Caco-2 (cell line): ENCODE measurements at regions not wholly inside any gene's neighbourhood (a gene's known extent, or its start where the extent isn't known, plus 50 kb on each side); places are given as distances from the start of the nearest gene placed in this dataset.

Experiments
- BruUV-seq: library from RNA; stranded (reverse); fragments of 400-500 nt; replicated peaks from 2 replicates; lab custom pipeline; 2021; lab: Mats Ljungman, UMichigan
- CTCF ChIA-PET: fragments of 300-600 bp; sonication (Branson Sonifier 250); formaldehyde crosslinking; loops from one replicate; lab custom pipeline; 2022; ENCODE audit warnings: antibody characterized with exemption; lab: Charles Lee
- POLR2A ChIA-PET: fragments of 300-600 bp; sonication (Branson Sonifier 250); formaldehyde crosslinking; loops from one replicate; lab custom pipeline; 2022; ENCODE audit warnings: antibody characterized with exemption; lab: Charles Lee
- DNase-seq, 2 experiments: peaks; one replicate each; pipeline versions ENCODE4 v3.0.0 to v3.0.0-alpha.2; 2020 to 2022
- H3K27me3 ChIP-seq: replicated peaks from 2 replicates; pipeline ENCODE4 v1.6.0; 2011; ENCODE audit warnings: low read length; ENCODE audit not compliant: control insufficient read depth, insufficient read depth
- H3K36me3 ChIP-seq: 2 replicates; pipeline ENCODE4 v1.5.1; 2011; ENCODE audit warnings: low read length; ENCODE audit not compliant: control insufficient read depth, insufficient read depth
- H3K4me1 ChIP-seq: fragments of 250-450 bp; sonication (Bioruptor Pico); 2 replicates; pipeline ENCODE4 v1.5.1; 2020; ENCODE audit warnings: mild to moderate bottlenecking
- H3K4me3 ChIP-seq: 2 replicates; pipeline ENCODE4 v1.5.1; 2011; ENCODE audit warnings: low read depth, mild to moderate bottlenecking, control low read depth, low read length
- H3K9me3 ChIP-seq: fragments of 250-450 bp; sonication (Bioruptor Pico); 2 replicates; pipeline ENCODE4 v1.5.1; 2020; ENCODE audit warnings: mild to moderate bottlenecking, moderate library complexity
- H3K27ac Mint-ChIP-seq: one replicate; pipeline ENCODE4 v1.8.0; 2022; ENCODE audit warnings: mixed read lengths; ENCODE audit not compliant: unreplicated experiment
- H3K27me3 Mint-ChIP-seq: one replicate; pipeline ENCODE4 v1.8.0; 2022; ENCODE audit warnings: mixed read lengths; ENCODE audit not compliant: insufficient read depth, unreplicated experiment
- H3K36me3 Mint-ChIP-seq: one replicate; pipeline ENCODE4 v1.8.0; 2022; ENCODE audit warnings: mild to moderate bottlenecking, mixed read lengths; ENCODE audit not compliant: insufficient read depth, unreplicated experiment
- H3K4me1 Mint-ChIP-seq: one replicate; pipeline ENCODE4 v1.8.0; 2022; ENCODE audit warnings: low read depth, mixed read lengths; ENCODE audit not compliant: unreplicated experiment
- H3K4me3 Mint-ChIP-seq: one replicate; pipeline ENCODE4 v1.8.0; 2022; ENCODE audit warnings: mild to moderate bottlenecking, moderate library complexity, mixed read lengths; ENCODE audit not compliant: unreplicated experiment
- H3K9me3 Mint-ChIP-seq: one replicate; pipeline ENCODE4 v1.8.0; 2022; ENCODE audit warnings: mixed read lengths; ENCODE audit not compliant: unreplicated experiment
- CTCF ChIP-seq, 2 experiments: fragments of 200-600 bp in 1 of 2; IDR thresholded peaks; 1 replicate in 1 of 2; 2 replicates in 1 of 2; pipeline versions ENCODE4 v1.5.1 to v1.8.0; 2011 to 2022; ENCODE audit warnings: antibody characterized with exemption in 1 of 2, control low read depth in 1 of 2, inconsistent platforms in 1 of 2, low read depth in 1 of 2, low read length in 1 of 2, mild to moderate bottlenecking in 1 of 2, moderate library complexity in 1 of 2; ENCODE audit not compliant: insufficient read depth in 1 of 2, severe bottlenecking in 1 of 2, unreplicated experiment in 1 of 2
- intact Hi-C: fragments of 100-400 bp; cut with micrococcal nuclease; formaldehyde crosslinking; loops from one replicate; pipeline ENCODE4 v1.10.0; 2022; ENCODE audit not compliant: unreplicated experiment

GRCh38 chr3:5485427-5485826 is 297.9 kb downstream of the EDEM1 start:
- H3K4me1 ChIP-seq, result no peaks in the 10 kb centered on the region
- CTCF ChIA-PET, result no interaction called here
- no peaks in the 10 kb centered on the region for H3K9me3 Mint-ChIP-seq
- BruUV-seq, result no TSS peak
- POLR2A ChIA-PET, result no interaction called here
- no peaks in the 10 kb centered on the region for H3K4me1 Mint-ChIP-seq
- H3K4me3 ChIP-seq, result no peak overlapping the region
- H3K36me3 Mint-ChIP-seq, result no peaks in the 10 kb centered on the region
- H3K27ac Mint-ChIP-seq, result no peak overlapping the region
- TF ChIP-seq CTCF (IDR thresholded peaks at IDR 0.05; ENCODE audit: insufficient read depth in 1 of 2, low read depth in 1 of 2, low read length in 1 of 2, severe bottlenecking in 1 of 2, unreplicated experiment in 1 of 2), result no peak
- H3K4me3 Mint-ChIP-seq, result no peak overlapping the region
- H3K9me3 ChIP-seq, result no peaks in the 10 kb centered on the region
- no peaks in the 10 kb centered on the region for H3K36me3 ChIP-seq
- H3K27me3 Mint-ChIP-seq, result peaks cover 4% of the 10 kb centered on the region
- DNase-seq, result no peak
- intact Hi-C loops, result no loop called here
- no peaks in the 10 kb centered on the region for H3K27me3 ChIP-seq

GRCh38 chr3:5488771-5489170 is 301.3 kb downstream of the EDEM1 start:
- no peak for DNase-seq
- BruUV-seq, result no TSS peak
- Histone ChIP-seq H3K27me3 (no peaks in the 10 kb centered on the region), H3K36me3 (no peaks in the 10 kb centered on the region), H3K4me3 (no peak overlapping the region), H3K9me3 (no peaks in the 10 kb centered on the region), H3K4me1 (no peaks in the 10 kb centered on the region)
- no peak for TF ChIP-seq CTCF (IDR thresholded peaks at IDR 0.05; ENCODE audit: insufficient read depth in 1 of 2, low read depth in 1 of 2, low read length in 1 of 2, severe bottlenecking in 1 of 2, unreplicated experiment in 1 of 2)
- Mint-ChIP-seq H3K36me3 (no peaks in the 10 kb centered on the region), H3K4me1 (no peaks in the 10 kb centered on the region), H3K27me3 (peaks cover 4% of the 10 kb centered on the region), H3K9me3 (no peaks in the 10 kb centered on the region), H3K4me3 (no peak overlapping the region), H3K27ac (no peak overlapping the region)
- ChIA-PET POLR2A (no interaction called here), CTCF (no interaction called here)
- intact Hi-C loops, result no loop called here

- intact Hi-C loops, result no loop called here
- no TSS peak for BruUV-seq
- Mint-ChIP-seq H3K4me1 (no peaks in the 10 kb centered on the region), H3K36me3 (no peaks in the 10 kb centered on the region), H3K4me3 (no peak overlapping the region), H3K27ac (no peak overlapping the region), H3K9me3 (no peaks in the 10 kb centered on the region), H3K27me3 (peaks cover 4% of the 10 kb centered on the region)
- ChIA-PET POLR2A (no interaction called here), CTCF (no interaction called here)
- no peak for DNase-seq
- no peaks in the 10 kb centered on the region for H3K36me3 ChIP-seq
- H3K9me3 ChIP-seq, result no peaks in the 10 kb centered on the region
- TF ChIP-seq CTCF (IDR thresholded peaks at IDR 0.05; ENCODE audit: insufficient read depth in 1 of 2, low read depth in 1 of 2, low read length in 1 of 2, severe bottlenecking in 1 of 2, unreplicated experiment in 1 of 2), result no peak
- H3K4me3 ChIP-seq, result no peak overlapping the region
- no peaks in the 10 kb centered on the region for H3K4me1 ChIP-seq
- H3K27me3 ChIP-seq, result no peaks in the 10 kb centered on the region
Observed at GRCh38 chr3:5489536-5489935, 302.0 kb downstream of the EDEM1 start.
